Loucy (cell line): ENCODE measurements at regions not wholly inside any gene's neighbourhood (a gene's known extent, or its start where the extent isn't known, plus 50 kb on each side); places are given as distances from the start of the nearest gene placed in this dataset.

Experiments used
- H2AFZ ChIP-seq: fragments of 200-600 bp; sonication (generic); 2 replicates; pipeline ENCODE4 v1.6.0; 2016; ENCODE audit warnings: antibody characterized with exemption, mild to moderate bottlenecking, low read length, moderate library complexity
- H3F3A ChIP-seq: fragments of 200-600 bp; 2 replicates; pipeline ENCODE4 v1.6.0; 2016; ENCODE audit warnings: antibody characterized with exemption, low read depth, mild to moderate bottlenecking
- H3K27me3 ChIP-seq: fragments of 200-600 bp; sonication (generic); 2 replicates; pipeline ENCODE4 v1.6.1; 2014; ENCODE audit warnings: low read length, mild to moderate bottlenecking; ENCODE audit not compliant: insufficient read depth, poor library complexity, severe bottlenecking
- H3K36me3 ChIP-seq: fragments of 200-600 bp; sonication (generic); 2 replicates; pipeline ENCODE4 v1.6.1; 2016; ENCODE audit warnings: low read length; ENCODE audit not compliant: insufficient read depth
- H3K4me1 ChIP-seq: fragments of 200-600 bp; sonication (generic); 2 replicates; pipeline ENCODE4 v1.5.1; 2014; ENCODE audit warnings: low read length, mild to moderate bottlenecking; ENCODE audit not compliant: insufficient read depth, poor library complexity, severe bottlenecking
- H3K4me2 ChIP-seq: fragments of 200-600 bp; sonication (generic); 2 replicates; pipeline ENCODE4 v1.6.0; 2014; ENCODE audit warnings: antibody characterized with exemption, low read length, low read depth, mild to moderate bottlenecking; ENCODE audit not compliant: poor library complexity, severe bottlenecking
- H3K4me3 ChIP-seq: fragments of 200-600 bp; sonication (generic); 2 replicates; pipeline ENCODE4 v1.5.1; 2014; ENCODE audit warnings: low read length, mild to moderate bottlenecking, mixed read lengths; ENCODE audit not compliant: poor library complexity, severe bottlenecking
- H3K79me2 ChIP-seq: fragments of 200-600 bp; sonication (generic); 2 replicates; pipeline ENCODE4 v1.6.1; 2014; ENCODE audit warnings: low read length; ENCODE audit not compliant: insufficient read depth
- H3K9ac ChIP-seq: fragments of 200-600 bp; sonication (generic); 2 replicates; pipeline ENCODE4 v1.6.0; 2014; ENCODE audit warnings: mild to moderate bottlenecking, low read depth, low read length, moderate library complexity; ENCODE audit not compliant: poor library complexity, severe bottlenecking
- H3K9me2 ChIP-seq: fragments of 200-600 bp; sonication (generic); replicated peaks from 2 replicates; pipeline ENCODE4 v1.6.1; 2016; ENCODE audit warnings: low read depth, low read length, mixed read lengths
- H3K9me3 ChIP-seq: fragments of 200-600 bp; sonication (generic); 2 replicates; pipeline ENCODE4 v1.6.1; 2014; ENCODE audit warnings: mild to moderate bottlenecking, antibody characterized with exemption, low read length, low read depth; ENCODE audit not compliant: insufficient read depth
- H4K20me1 ChIP-seq: fragments of 200-600 bp; sonication (generic); 2 replicates; pipeline ENCODE4 v1.6.0; 2014; ENCODE audit warnings: antibody characterized with exemption, low read length, mild to moderate bottlenecking; ENCODE audit not compliant: insufficient read depth, poor library complexity, severe bottlenecking
- EZH2phosphoT487 ChIP-seq: fragments of 200-600 bp; IDR thresholded peaks from 2 replicates; pipeline ENCODE4 v1.6.1; 2018; ENCODE audit warnings: antibody characterized with exemption, mild to moderate bottlenecking, moderate library complexity, borderline replicate concordance
- TF ChIP-seq, protein P1 (sequence below): fragments of 200-600 bp; sonication (generic); conservative IDR thresholded peaks from 2 replicates; pipeline ENCODE4 v1.5.1; 2014; ENCODE audit warnings: mild to moderate bottlenecking, antibody characterized with exemption, low read length

- H3K79me2 ChIP-seq: no peaks in the 10 kb centered on the region
- TF ChIP-seq EZH2phosphoT487: no peak
- TF ChIP-seq, protein P1, sequence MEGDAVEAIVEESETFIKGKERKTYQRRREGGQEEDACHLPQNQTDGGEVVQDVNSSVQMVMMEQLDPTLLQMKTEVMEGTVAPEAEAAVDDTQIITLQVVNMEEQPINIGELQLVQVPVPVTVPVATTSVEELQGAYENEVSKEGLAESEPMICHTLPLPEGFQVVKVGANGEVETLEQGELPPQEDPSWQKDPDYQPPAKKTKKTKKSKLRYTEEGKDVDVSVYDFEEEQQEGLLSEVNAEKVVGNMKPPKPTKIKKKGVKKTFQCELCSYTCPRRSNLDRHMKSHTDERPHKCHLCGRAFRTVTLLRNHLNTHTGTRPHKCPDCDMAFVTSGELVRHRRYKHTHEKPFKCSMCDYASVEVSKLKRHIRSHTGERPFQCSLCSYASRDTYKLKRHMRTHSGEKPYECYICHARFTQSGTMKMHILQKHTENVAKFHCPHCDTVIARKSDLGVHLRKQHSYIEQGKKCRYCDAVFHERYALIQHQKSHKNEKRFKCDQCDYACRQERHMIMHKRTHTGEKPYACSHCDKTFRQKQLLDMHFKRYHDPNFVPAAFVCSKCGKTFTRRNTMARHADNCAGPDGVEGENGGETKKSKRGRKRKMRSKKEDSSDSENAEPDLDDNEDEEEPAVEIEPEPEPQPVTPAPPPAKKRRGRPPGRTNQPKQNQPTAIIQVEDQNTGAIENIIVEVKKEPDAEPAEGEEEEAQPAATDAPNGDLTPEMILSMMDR: no peak
- H4K20me1 ChIP-seq: no peaks in the 10 kb centered on the region
- H3K36me3 ChIP-seq: no peaks in the 10 kb centered on the region
- H2AFZ ChIP-seq: no peak overlapping the region
- no peak overlapping the region for H3K9ac ChIP-seq
- no peak overlapping the region for H3K4me2 ChIP-seq
- H3K27me3 ChIP-seq: no peaks in the 10 kb centered on the region
- H3K9me2 ChIP-seq: no peaks in the 10 kb centered on the region
- H3F3A ChIP-seq: no peaks in the 10 kb centered on the region
- no peaks in the 10 kb centered on the region for H3K4me1 ChIP-seq
- no peak overlapping the region for H3K4me3 ChIP-seq
- no peaks in the 10 kb centered on the region for H3K9me3 ChIP-seq
Measured at GRCh38 chr18:51603111-51603510, 405.6 kb upstream of the MEX3C start.

GRCh38 chr18:51603551-51603950 lies 406.1 kb upstream of the MEX3C start:
- no peaks in the 10 kb centered on the region for H3K27me3 ChIP-seq
- no peaks in the 10 kb centered on the region for H3K9me3 ChIP-seq
- H3K79me2 ChIP-seq: no peaks in the 10 kb centered on the region
- H4K20me1 ChIP-seq: no peaks in the 10 kb centered on the region
- TF ChIP-seq, protein P1: no peak
- no peak for TF ChIP-seq EZH2phosphoT487
- no peaks in the 10 kb centered on the region for H3F3A ChIP-seq
- H3K36me3 ChIP-seq: no peaks in the 10 kb centered on the region
- no peaks in the 10 kb centered on the region for H3K9me2 ChIP-seq
- H2AFZ ChIP-seq: no peak overlapping the region
- no peaks in the 10 kb centered on the region for H3K4me1 ChIP-seq
- no peak overlapping the region for H3K9ac ChIP-seq
- no peak overlapping the region for H3K4me3 ChIP-seq
- H3K4me2 ChIP-seq: no peak overlapping the region

DNA sequence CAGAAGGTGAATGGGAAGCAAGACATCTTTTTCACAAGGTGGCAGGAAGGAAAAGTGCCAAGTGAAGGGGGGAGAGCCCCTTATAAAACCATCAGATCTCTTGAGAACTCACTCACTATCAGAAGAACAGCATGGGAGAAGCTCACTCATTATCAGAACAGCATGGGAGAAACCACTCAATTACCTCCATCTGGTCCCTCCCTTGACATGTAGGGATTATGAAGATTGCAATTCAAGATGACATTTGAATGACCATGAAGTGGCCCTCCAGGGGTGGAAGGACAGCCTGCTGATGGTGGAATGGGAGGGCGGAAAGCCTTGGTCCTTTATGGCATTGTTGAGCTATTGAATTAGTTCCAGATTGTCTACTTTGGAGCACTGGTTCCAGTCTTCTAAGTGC lies 413.0 kb upstream of the MEX3C start:
- TF ChIP-seq EZH2phosphoT487: no peak
- TF ChIP-seq, protein P1: no peak

More for the DNA sequence above, 413.0 kb upstream of the MEX3C start:
- H3K27me3 ChIP-seq: no peaks in the 10 kb centered on the region
- no peaks in the 10 kb centered on the region for H3K4me1 ChIP-seq
- no peaks in the 10 kb centered on the region for H3K36me3 ChIP-seq
- no peak overlapping the region for H3K4me3 ChIP-seq
- H3K4me2 ChIP-seq: no peak overlapping the region
- no peak overlapping the region for H3K9ac ChIP-seq
- no peaks in the 10 kb centered on the region for H4K20me1 ChIP-seq
- no peaks in the 10 kb centered on the region for H3K79me2 ChIP-seq
- no peaks in the 10 kb centered on the region for H3K9me3 ChIP-seq
- no peaks in the 10 kb centered on the region for H3K9me2 ChIP-seq
- no peak overlapping the region for H2AFZ ChIP-seq
- no peaks in the 10 kb centered on the region for H3F3A ChIP-seq
